ENCODE measurements at regions not wholly inside any gene's neighbourhood (a gene's known extent, or its start where the extent isn't known, plus 50 kb on each side); places are given as distances from the start of the nearest gene placed in this dataset.

- no peak for DNase-seq
Observed at GRCh38 chr1:37085393-37085792, 51.1 kb upstream of the GRIK3 start.

- DNase-seq: no peak
Observed at GRCh38 chr1:37089750-37090149, 55.4 kb upstream of the GRIK3 start.

- DNase-seq: no peak
Observed at GRCh38 chr1:37090671-37091070, 56.4 kb upstream of the GRIK3 start.

- DNase-seq: no peak
Observed at GRCh38 chr1:37092937-37093336, 58.6 kb upstream of the GRIK3 start.

- DNase-seq: no peak
Observed at GRCh38 chr1:37094302-37094701, 60.0 kb upstream of the GRIK3 start.

- peak; percentile 3 for DNase-seq
Observed at GRCh38 chr1:37096523-37096922, 62.2 kb upstream of the GRIK3 start.

- no peak for DNase-seq
Observed at GRCh38 chr1:37097731-37098130, 63.4 kb upstream of the GRIK3 start.

GRCh38 chr1:37098237-37098636, 63.9 kb upstream of the GRIK3 start:
- no peak for DNase-seq

GRCh38 chr1:37100310-37100709, 66.0 kb upstream of the GRIK3 start:
- no peak for DNase-seq

- DNase-seq: no peak
Observed at GRCh38 chr1:37102656-37103382, 68.5 kb upstream of the GRIK3 start.

GRCh38 chr1:37105911-37106310, 71.6 kb upstream of the GRIK3 start:
- DNase-seq: no peak

- no peak for DNase-seq
Observed at GRCh38 chr1:37107153-37107907, 73.0 kb upstream of the GRIK3 start.

- no peak for DNase-seq
Observed at GRCh38 chr1:37108596-37109188, 74.4 kb upstream of the GRIK3 start.

GRCh38 chr1:37112430-37112829, 78.1 kb upstream of the GRIK3 start:
- no peak for DNase-seq

- no peak for DNase-seq
Observed at GRCh38 chr1:37113285-37113997, 79.1 kb upstream of the GRIK3 start.

GRCh38 chr1:37118790-37119189, 84.5 kb upstream of the GRIK3 start:
- no peak for DNase-seq

- DNase-seq: no peak
Observed at GRCh38 chr1:37120279-37120678, 86.0 kb upstream of the GRIK3 start.

GRCh38 chr1:37123276-37124115, 89.2 kb upstream of the GRIK3 start:
- DNase-seq: no peak

- no peak for DNase-seq
Observed at GRCh38 chr1:37124501-37124900, 90.2 kb upstream of the GRIK3 start.

GRCh38 chr1:37125295-37125694, 91.0 kb upstream of the GRIK3 start:
- no peak for DNase-seq

- no peak for DNase-seq
Observed at GRCh38 chr1:37127254-37127748, 93.0 kb upstream of the GRIK3 start.

- DNase-seq: no peak
Observed at GRCh38 chr1:37128091-37128490, 93.8 kb upstream of the GRIK3 start.
